ENCODE measurements at regions not wholly inside any gene's neighbourhood (a gene's known extent, or its start where the extent isn't known, plus 50 kb on each side); places are given as distances from the start of the nearest gene placed in this dataset.

DNA sequence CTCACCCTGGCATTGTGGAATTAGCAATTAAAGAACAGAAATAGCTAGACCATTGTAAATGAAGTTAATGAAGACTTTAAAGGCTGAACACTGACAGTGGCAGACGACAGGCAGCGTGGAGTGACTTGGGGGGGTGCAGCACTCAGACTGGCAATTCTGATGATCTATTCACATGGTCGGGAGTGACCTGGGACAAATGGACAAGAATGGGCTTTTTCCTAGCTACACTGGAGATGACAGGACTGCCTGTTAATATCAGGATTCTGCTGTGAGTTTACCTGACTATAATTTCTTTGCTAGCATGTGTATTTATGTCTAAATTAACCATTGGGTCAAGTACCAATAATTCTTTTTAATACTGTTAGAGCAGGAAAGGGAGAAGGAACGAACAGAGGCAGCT, 199.6 kb downstream of the FBXO15 start:
- TF ChIP-seq, protein P1, sequence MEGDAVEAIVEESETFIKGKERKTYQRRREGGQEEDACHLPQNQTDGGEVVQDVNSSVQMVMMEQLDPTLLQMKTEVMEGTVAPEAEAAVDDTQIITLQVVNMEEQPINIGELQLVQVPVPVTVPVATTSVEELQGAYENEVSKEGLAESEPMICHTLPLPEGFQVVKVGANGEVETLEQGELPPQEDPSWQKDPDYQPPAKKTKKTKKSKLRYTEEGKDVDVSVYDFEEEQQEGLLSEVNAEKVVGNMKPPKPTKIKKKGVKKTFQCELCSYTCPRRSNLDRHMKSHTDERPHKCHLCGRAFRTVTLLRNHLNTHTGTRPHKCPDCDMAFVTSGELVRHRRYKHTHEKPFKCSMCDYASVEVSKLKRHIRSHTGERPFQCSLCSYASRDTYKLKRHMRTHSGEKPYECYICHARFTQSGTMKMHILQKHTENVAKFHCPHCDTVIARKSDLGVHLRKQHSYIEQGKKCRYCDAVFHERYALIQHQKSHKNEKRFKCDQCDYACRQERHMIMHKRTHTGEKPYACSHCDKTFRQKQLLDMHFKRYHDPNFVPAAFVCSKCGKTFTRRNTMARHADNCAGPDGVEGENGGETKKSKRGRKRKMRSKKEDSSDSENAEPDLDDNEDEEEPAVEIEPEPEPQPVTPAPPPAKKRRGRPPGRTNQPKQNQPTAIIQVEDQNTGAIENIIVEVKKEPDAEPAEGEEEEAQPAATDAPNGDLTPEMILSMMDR (conservative IDR thresholded peaks at IDR 0.05), result no peak
- TF ChIP-seq ZFX (IDR thresholded peaks at IDR 0.05), result no peak
- H3K27ac ChIP-seq, result no peak overlapping the region

DNA sequence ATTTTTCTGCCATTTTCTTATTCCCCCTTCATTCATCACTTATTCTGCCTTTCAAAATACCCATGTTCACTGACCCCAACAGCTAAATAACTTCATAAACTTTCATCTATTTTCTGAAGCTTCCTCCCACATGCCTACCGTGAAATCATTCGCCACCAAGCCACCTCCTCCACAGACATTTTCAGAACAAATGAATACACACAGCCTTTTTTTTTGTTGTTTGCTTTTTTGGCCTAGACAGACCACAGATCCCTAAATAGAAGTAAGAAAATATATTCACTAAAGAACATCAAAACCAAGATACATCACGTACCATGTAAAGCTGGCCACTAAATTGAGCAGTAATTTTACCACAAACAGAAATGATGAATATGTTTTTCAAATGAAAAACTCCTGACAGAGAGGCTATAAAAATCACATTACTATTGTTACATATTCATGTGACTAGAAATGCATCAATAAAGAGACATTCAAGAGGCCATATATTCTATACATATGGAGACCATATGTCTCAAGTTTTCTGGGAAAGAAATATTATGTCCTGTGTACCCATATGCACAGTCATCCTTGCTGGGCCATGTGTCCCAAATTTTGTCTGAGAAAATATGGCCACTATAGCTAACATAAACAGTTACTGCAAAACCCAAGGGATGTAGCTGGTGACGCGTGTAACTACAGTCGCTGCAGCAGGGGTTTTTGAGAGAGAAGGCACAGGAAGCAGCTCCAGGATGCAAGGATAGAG, 200.3 kb downstream of the FBXO15 start:
- TF ChIP-seq, protein P1 (conservative IDR thresholded peaks at IDR 0.05), result no peak
- TF ChIP-seq ZFX (IDR thresholded peaks at IDR 0.05), result no peak
- H3K27ac ChIP-seq, result no peak overlapping the region

DNA sequence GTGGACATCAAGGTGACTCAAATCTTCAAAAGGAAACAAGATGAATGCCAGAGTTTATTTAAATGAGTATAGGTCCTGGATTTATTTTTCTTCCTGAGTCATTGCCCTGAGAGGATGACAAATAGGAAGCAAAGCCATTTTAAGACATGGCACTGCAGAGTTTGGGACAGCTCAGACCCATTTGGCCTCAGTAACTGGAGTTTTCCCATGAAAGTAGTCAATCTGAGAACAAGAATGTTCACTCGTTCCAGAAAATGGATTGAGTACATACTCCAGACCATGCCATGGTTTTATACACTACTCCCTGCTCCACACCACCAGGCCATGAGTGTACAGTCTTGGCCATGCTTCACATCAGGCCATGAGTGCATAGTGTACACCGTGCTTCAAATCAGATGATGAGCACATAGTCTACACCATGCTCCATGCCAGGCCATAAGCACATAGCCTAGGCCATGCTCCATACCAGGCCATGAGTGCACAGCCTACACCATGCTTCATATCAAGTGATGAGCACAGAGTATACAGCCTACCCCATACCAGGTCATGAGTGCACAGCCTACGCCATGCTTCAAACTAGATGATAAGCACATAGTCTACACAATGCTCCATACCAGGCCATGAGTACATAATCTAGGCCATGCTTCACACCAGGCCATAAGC, 202.4 kb downstream of the FBXO15 start:
- peak overlapping the region; percentile 27 for H3K27ac ChIP-seq
- TF ChIP-seq ZFX (IDR thresholded peaks at IDR 0.05), result no peak
- TF ChIP-seq, protein P1 (conservative IDR thresholded peaks at IDR 0.05), result no peak

DNA sequence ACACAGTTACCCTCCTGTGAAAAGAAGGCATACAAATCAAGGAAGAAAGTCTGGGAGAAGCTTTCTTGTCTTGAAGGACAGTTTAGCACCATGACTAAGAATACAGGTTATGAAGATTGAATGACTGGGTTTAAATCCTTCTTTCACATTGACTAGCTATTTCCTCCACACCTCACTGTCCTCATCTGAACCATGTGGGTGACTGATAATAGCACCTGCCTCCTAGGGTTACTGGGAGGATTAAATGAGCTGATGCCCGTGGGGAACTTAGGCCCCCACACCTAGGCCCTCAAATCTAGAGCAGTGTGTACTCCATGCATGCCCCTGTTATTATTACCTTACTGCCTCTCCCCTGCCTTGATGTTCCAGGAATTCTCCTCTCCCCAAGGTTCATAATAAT, 202.9 kb downstream of the FBXO15 start:
- TF ChIP-seq, protein P1 (conservative IDR thresholded peaks at IDR 0.05), result no peak
- no peak for TF ChIP-seq ZFX (IDR thresholded peaks at IDR 0.05)

DNA sequence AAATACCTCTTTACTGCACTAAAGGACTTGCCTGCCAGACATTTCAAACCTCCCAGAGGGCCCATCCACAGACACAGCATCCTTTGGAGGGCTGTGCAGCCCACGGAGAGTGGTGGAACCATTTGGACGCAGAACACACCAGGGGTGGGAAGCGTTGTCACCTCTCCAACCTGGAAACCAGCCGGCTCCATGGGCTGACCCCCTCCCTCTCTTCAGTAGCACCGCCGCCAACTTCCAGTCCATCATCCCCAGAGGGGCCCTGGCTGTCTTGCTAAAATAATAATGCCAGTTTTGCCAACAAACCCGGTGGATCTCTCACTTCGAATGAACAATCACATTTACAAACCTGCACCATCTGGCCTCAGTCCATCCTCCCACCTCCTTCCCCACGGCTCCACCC, 203.9 kb downstream of the FBXO15 start:
- no peak overlapping the region for H3K27ac ChIP-seq
- TF ChIP-seq ZFX (IDR thresholded peaks at IDR 0.05), result no peak
- TF ChIP-seq, protein P1 (conservative IDR thresholded peaks at IDR 0.05), result no peak

More for the DNA sequence above, 202.9 kb downstream of the FBXO15 start:
- H3K27ac ChIP-seq, result no peak overlapping the region

DNA sequence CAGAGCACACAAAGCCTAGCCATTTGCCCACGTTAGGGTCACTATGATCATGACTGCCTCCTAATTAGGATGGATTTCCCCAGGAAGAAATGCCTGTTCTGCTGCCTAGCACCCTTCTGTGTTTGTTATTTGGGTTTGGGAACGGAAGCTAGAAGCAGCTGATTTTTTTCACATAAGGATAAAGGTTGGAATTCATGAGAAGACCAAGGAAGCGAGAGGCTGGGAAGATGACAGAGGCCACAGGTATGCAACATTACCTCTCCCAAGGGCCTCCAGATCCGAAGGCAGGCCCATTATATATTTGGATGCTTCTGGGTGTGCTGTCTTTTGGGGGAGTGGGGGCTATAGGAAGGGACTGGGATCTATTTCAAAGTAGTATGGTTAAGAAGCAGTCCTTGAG, 204.7 kb downstream of the FBXO15 start:
- H3K27ac ChIP-seq, result peak overlapping the region; percentile 23; the same call in 1 of the 2 replicates
- TF ChIP-seq ZFX (IDR thresholded peaks at IDR 0.05), result no peak
- TF ChIP-seq, protein P1 (conservative IDR thresholded peaks at IDR 0.05), result no peak

DNA sequence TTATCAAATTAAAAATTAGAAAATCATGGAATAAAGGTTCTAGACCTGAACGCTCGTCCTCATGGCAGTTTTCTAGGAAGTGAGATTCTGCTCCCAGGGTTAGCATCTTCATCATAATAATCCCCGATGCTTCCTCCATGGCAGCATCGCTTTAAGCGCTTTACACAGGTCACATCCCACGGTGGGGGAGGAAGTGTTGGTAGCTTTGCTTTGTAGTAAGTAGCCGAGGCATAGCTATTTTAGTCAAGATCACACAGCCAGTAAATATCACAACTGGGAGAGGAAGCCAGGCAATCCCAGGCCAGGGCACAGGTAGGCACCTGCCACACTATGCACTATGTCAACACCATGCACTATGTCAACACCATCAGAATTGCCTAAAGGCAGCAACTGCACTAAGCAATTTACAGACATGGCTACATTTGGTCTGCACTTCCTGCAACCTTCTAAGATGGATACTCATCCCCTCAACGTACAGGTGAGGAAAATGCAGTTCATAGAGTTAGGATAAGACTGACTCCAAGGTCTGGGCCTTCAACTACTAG, 205.5 kb downstream of the FBXO15 start:
- TF ChIP-seq, protein P1 (conservative IDR thresholded peaks at IDR 0.05), result no peak
- no peak for TF ChIP-seq ZFX (IDR thresholded peaks at IDR 0.05)

More for the DNA sequence above, 205.5 kb downstream of the FBXO15 start:
- H3K27ac ChIP-seq, result peak overlapping the region; percentile 23

Measured in C4-2B (cell line).